Astrocyte of the spinal cord (primary cell): ENCODE measurements at regions not wholly inside any gene's neighbourhood (a gene's known extent, or its start where the extent isn't known, plus 50 kb on each side); places are given as distances from the start of the nearest gene placed in this dataset.

ENCODE experiments used
- DNase-seq: peaks from one replicate; pipeline ENCODE4 v3.0.0; 2011; ENCODE audit warnings: low read depth, low spot score
- H3K4me3 ChIP-seq: 2 replicates; pipeline ENCODE4 v1.5.1; 2011; ENCODE audit warnings: low read depth, mild to moderate bottlenecking, low read length, moderate library complexity
- CTCF ChIP-seq: IDR thresholded peaks from 2 replicates; pipeline ENCODE4 v1.5.1; 2012; ENCODE audit warnings: low read depth, mild to moderate bottlenecking, low read length, inconsistent platforms
- in situ Hi-C: cut with HindIII; loops from 2 replicates; pipeline ENCODE4 v1.10.0; 2017; ENCODE audit warnings: low sequenced_read_pairs

DNA sequence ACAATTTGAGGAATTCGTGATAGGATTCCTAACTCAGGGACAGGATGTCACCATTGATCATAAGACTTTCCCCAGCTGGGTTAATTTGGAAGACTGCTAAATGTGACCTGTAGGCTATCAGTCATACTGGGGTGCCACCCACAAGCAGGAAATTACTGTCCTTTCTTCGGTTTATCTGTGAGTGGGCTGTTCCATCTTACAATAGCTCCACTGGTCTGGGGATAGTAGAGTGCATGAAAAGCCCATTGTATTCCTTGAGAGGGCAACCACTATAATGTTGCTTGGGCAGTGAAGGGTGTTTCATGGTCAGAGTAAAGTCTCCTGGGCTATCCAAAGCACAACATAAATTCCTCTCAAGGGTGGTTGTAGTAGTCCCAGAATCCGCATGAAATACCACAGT lies 1523.0 kb upstream of the B3GALT2 start:
- no peak for DNase-seq
- TF ChIP-seq CTCF: no peak
- no peak overlapping the region for H3K4me3 ChIP-seq
- in situ Hi-C loops: no loop called here

DNA sequence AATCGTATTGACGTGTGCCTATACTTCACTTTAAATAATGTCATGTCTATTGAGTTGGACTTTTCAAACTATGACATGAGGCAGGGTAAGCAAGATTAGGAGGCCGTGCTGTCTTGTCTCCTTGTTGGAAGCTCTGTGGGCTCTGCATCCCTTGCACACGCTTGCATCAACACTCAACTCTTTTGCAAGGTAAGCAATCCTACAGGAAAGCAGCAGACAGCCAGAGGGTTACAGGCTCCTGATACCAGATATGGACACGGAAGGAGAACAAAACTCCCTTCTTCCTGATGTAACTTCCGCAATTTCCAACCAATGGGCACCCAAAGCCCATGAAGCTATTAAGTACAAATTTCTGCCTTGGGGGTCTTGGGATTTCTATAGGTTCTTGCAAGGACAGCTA lies 1520.7 kb upstream of the B3GALT2 start:
- TF ChIP-seq CTCF: no peak
- in situ Hi-C loops: no loop called here
- H3K4me3 ChIP-seq: no peak overlapping the region
- no peak for DNase-seq

DNA sequence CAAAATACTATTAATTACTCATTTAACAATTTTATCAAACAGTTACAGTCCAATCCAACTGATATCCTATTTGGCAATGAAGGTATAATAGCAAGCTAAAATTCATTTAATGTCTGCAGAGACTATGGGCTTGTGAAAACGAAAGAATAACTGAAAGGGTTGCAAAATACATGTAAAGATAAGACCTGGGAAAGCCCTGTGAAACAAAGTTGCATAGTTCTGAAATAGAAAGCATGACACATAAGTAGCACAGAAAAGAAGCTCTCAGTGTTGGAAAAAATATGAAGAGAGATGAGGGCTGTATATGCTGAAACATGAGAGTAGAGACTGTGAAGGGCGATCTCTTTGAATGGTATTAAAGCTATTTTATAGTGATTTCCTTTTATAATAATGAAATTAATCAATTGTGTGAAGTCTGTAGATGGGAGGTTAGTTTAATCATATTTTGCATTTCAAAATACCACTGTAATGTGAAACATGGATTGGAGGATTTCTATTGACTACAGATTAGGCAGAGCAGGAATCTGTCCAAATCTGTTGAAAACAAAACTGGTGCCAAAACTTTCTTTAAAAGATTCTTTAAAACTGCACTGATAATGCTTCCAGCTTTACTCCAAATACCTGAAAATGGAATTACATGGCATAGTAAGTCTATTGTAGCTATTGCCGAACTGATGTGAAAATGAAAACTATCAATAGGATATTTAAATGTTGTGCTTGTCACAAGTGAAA lies 1518.9 kb upstream of the B3GALT2 start:
- in situ Hi-C loops: no loop called here
- no peak overlapping the region for H3K4me3 ChIP-seq
- DNase-seq: peak; percentile 12
- no peak for TF ChIP-seq CTCF

DNA sequence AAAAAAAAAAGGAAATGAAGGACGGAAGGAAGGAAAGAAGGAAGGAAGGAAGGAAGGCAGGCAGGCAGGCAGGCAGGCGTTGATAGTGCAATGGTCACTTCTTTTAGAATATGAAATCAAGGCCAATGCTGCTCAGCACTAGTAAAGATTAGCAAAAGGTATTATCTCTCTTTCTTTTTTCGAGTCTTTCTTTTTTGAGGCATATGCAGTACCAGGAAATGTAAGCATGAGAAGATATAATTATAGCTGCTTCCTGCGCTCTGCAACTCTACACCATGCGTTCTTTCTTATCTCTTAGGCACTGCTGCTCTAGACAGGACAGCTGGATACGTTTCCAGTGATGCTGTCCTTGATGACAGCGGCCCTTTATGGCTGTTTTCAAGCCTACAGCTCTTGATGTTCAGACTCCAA lies 1512.5 kb upstream of the B3GALT2 start:
- TF ChIP-seq CTCF: no peak
- in situ Hi-C loops: no loop called here
- H3K4me3 ChIP-seq: no peak overlapping the region
- no peak for DNase-seq

DNA sequence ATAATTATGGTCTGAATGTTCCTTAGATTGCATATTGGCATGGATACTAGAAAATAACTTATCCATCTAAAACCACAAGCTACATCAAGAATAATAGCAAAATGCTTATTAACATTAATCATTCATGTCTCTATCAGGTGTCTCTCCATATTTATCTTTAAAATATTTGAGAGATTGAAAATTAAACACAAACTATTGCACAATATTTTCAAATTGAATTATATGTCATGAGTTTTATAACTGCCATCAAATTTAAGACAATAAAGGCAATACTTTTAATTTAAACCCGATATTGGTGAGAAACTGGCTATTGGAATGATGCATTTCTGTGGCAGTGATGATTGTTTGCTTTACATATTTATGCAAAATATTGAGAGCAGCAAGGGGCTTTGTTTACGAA lies 1506.8 kb upstream of the B3GALT2 start:
- no peak for TF ChIP-seq CTCF
- DNase-seq: no peak
- no peak overlapping the region for H3K4me3 ChIP-seq
- in situ Hi-C loops: no loop called here

DNA sequence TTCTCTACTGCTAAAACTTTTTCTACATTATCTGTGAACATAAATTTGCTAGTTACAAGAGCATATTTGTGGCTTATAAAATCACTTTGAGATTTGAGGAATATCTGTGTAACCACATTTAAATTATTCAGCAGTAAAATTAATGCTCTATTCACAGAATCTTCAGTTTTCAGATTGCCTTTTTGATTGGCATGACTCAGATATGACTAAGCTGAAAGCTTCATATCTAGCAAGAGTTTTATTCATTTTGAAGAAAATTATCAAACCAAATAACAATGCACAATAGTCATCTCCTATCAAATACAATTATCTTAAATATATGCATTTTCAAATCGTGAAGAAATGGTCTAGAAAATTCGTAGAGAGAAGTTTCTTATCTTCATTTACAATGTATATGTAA lies 1498.2 kb upstream of the B3GALT2 start:
- no peak overlapping the region for H3K4me3 ChIP-seq
- TF ChIP-seq CTCF: no peak
- DNase-seq: no peak
- in situ Hi-C loops: no loop called here
